Mucosa of descending colon (tissue), 3 donors: ENCODE measurements at regions not wholly inside any gene's neighbourhood (a gene's known extent, or its start where the extent isn't known, plus 50 kb on each side); places are given as distances from the start of the nearest gene placed in this dataset.
"Not testable (repeated sequence)": the region's sequence is repeated elsewhere in the genome, so short reads cannot be mapped to it uniquely, and the experiment has no call there.

Experiments used
- ATAC-seq: fragments of 200-7000 bp; cut with Tn5 transposase; one replicate; pipeline ENCODE4 v1.9.1; 2020; ENCODE audit warnings: mild to moderate bottlenecking, moderate library complexity
- DNase-seq, 3 donors: peaks; one replicate each; pipeline ENCODE4 v3.0.0-alpha.2; 2020
- H3K36me3 ChIP-seq: fragments of 200-600 bp; one replicate; pipeline ENCODE4 v1.8.0; 2021; ENCODE audit warnings: low read depth, mild to moderate bottlenecking
- H3K4me1 ChIP-seq: fragments of 200-600 bp; one replicate; pipeline ENCODE4 v1.8.0; 2021; ENCODE audit warnings: low read depth, mild to moderate bottlenecking
- H3K4me3 ChIP-seq: fragments of 200-600 bp; one replicate; pipeline ENCODE4 v1.8.0; 2021; ENCODE audit warnings: mild to moderate bottlenecking
- H3K9me3 ChIP-seq: fragments of 200-600 bp; one replicate; pipeline ENCODE4 v1.8.0; 2021; ENCODE audit warnings: mild to moderate bottlenecking
- CTCF ChIP-seq: fragments of 200-600 bp; IDR thresholded peaks from one replicate; pipeline ENCODE4 v1.8.0; 2022; ENCODE audit warnings: antibody characterized with exemption, mild to moderate bottlenecking
- intact Hi-C, 2 donors: fragments of 100-400 bp; cut with DNase I in 1 of 2; cut with micrococcal nuclease in 1 of 2; formaldehyde crosslinking; loops; one replicate each; pipeline versions ENCODE4 v1.11.0 to v1.11.1; 2022; cut with DNase I, micrococcal nuclease
- donor health status: DM: no; HTN: no; CAD: no; lungs with moderate emphysema.
- donor health status: DM: no; HTN: no; CAD: no.
- donor health status: DM: no; HTN: yes; CAD: no.

GRCh38 chr17:77804796-77805426 lies 153.6 kb upstream of the TNRC6C start:
- Histone ChIP-seq H3K4me1 (no peaks in the 10 kb centered on the region), H3K9me3 (no peaks in the 10 kb centered on the region), H3K36me3 (no peaks in the 10 kb centered on the region), H3K4me3 (no peak overlapping the region)
- DNase-seq (no peak), ATAC-seq (no peak)
- TF ChIP-seq CTCF = no peak
- intact Hi-C loops = no loop called here

- H3K4me1 ChIP-seq, DNase-seq, ATAC-seq, H3K9me3 ChIP-seq, H3K36me3 ChIP-seq, H3K4me3 ChIP-seq, intact Hi-C loops: not testable (repeated sequence)
Observed at GRCh38 chr17:77805970-77806369, 152.5 kb upstream of the TNRC6C start.

- ATAC-seq = no peak
Observed at GRCh38 chr17:77807051-77807745, 151.3 kb upstream of the TNRC6C start.

GRCh38 chr17:77807746-77808441 lies 150.6 kb upstream of the TNRC6C start:
- TF ChIP-seq CTCF = no peak
- DNase-seq (no peak), ATAC-seq (no peak)
- Histone ChIP-seq H3K4me3 (no peak overlapping the region), H3K4me1 (no peaks in the 10 kb centered on the region), H3K9me3 (no peaks in the 10 kb centered on the region), H3K36me3 (no peaks in the 10 kb centered on the region)
- intact Hi-C loops = no loop called here

More at GRCh38 chr17:77807051-77807745, 151.3 kb upstream of the TNRC6C start:
- Histone ChIP-seq H3K4me1 (no peaks in the 10 kb centered on the region), H3K36me3 (no peaks in the 10 kb centered on the region), H3K4me3 (no peak overlapping the region), H3K9me3 (no peaks in the 10 kb centered on the region)
- DNase-seq = no peak
- TF ChIP-seq CTCF = no peak
- intact Hi-C loops = no loop called here

GRCh38 chr17:77808686-77809425 lies 149.6 kb upstream of the TNRC6C start:
- no peak for DNase-seq

More at GRCh38 chr17:77808686-77809425, 149.6 kb upstream of the TNRC6C start:
- no peaks in the 10 kb centered on the region for H3K9me3 ChIP-seq
- no peaks in the 10 kb centered on the region for H3K36me3 ChIP-seq
- H3K4me3 ChIP-seq = no peak overlapping the region
- ATAC-seq = no peak
- TF ChIP-seq CTCF = no peak
- no peaks in the 10 kb centered on the region for H3K4me1 ChIP-seq
- intact Hi-C loops = no loop called here
